ENCODE measurements at regions not wholly inside any gene's neighbourhood (a gene's known extent, or its start where the extent isn't known, plus 50 kb on each side); places are given as distances from the start of the nearest gene placed in this dataset.

DNA sequence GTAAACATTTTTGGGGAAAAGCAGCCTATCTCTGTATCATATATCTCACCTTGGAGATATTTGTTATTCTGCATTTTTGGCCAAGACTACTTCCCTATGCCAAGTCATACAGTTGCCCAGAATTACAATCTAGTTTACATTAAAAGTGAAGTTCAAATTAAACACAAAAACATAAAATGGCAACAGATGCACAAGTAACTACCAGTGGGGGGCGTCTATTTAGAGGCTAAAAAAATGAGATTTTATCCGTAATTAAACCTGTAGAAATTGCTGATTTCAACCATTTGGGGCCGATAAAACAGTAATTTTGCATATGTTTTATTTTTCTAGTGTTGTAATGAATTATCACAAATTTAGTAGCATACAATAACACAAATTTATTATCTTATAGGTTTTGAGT lies 787.1 kb upstream of the CHD1 start:
- TF ChIP-seq, protein P1, sequence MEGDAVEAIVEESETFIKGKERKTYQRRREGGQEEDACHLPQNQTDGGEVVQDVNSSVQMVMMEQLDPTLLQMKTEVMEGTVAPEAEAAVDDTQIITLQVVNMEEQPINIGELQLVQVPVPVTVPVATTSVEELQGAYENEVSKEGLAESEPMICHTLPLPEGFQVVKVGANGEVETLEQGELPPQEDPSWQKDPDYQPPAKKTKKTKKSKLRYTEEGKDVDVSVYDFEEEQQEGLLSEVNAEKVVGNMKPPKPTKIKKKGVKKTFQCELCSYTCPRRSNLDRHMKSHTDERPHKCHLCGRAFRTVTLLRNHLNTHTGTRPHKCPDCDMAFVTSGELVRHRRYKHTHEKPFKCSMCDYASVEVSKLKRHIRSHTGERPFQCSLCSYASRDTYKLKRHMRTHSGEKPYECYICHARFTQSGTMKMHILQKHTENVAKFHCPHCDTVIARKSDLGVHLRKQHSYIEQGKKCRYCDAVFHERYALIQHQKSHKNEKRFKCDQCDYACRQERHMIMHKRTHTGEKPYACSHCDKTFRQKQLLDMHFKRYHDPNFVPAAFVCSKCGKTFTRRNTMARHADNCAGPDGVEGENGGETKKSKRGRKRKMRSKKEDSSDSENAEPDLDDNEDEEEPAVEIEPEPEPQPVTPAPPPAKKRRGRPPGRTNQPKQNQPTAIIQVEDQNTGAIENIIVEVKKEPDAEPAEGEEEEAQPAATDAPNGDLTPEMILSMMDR (IDR thresholded peaks at IDR 0.05 in 2 of 3, conservative IDR thresholded peaks at IDR 0.05 in 1 of 3; ENCODE audit: borderline replicate concordance in 1 of 3, insufficient read depth in 1 of 3, low read depth in 2 of 3, low read length in 2 of 3) = peak in 1 of 3 experiments; percentile 42; a peak in 2 of 6 replicates
- no peak for TF ChIP-seq CEBPB (IDR thresholded peaks at IDR 0.05; ENCODE audit: low read depth)
- no peak for TF ChIP-seq EZH2 (IDR thresholded peaks at IDR 0.05)
- no peak for TF ChIP-seq ZNF274 (IDR thresholded peaks at IDR 0.05; ENCODE audit: low read depth, low read length)
